GM18498 (cell line): ENCODE measurements at regions not wholly inside any gene's neighbourhood (a gene's known extent, or its start where the extent isn't known, plus 50 kb on each side); places are given as distances from the start of the nearest gene placed in this dataset.

Source experiments
- ATAC-seq: cut with Tn5 transposase; IDR thresholded peaks from one replicate; pipeline ENCODE4 v1.9.1; 2021; ENCODE audit warnings: mild to moderate bottlenecking, moderate library complexity; ENCODE audit not compliant: unreplicated experiment

DNA sequence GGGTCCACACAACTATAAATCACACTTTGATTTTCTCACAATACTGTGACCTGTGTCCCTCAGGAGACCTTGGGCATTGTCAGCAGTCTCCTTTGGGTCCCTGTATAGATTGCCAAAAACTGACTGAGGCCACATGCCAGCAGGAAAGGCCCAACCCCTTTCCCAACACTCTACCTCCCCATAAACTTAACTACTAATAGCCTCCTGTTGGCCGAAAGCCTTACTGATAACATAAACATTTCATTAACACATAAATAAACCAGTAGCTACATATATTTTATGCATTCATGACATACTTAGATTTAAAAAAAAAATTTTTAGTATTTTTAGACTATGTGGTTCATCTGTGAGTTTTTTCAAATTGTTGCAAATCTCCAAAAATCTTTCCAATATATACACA is 153.5 kb downstream of the ARL4C start:
- no peak for ATAC-seq

DNA sequence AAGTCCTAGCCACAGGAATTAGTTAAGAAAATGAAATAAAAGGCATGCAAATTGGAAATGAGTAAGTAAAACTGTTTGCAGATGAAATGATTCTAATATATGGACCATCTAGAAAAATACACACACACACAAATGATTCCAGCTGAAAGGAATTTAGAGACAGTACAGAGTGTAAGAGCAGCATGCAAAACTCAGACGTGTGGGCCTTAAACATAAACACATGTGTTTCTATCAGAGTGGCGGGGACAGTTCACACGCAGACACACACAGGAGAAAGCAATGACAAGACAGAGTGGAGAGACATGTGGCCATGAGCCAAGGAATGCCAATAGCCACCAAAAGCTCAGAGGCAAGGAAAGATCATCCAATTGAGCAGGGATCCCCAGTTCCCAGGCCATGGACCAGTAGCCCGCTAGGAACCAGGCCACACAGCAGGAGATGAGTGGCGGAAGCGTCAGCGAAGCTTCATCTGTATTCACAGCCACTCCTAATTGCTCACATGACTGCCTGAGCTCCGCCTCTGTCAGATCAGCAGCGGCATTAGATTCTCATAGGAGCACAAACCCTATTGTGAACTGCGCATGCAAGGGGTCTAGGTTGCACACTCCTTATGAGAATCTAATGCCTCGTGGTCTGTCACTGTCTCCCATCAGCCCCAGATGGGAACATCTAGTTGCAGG is 155.4 kb downstream of the ARL4C start:
- no peak for ATAC-seq

DNA sequence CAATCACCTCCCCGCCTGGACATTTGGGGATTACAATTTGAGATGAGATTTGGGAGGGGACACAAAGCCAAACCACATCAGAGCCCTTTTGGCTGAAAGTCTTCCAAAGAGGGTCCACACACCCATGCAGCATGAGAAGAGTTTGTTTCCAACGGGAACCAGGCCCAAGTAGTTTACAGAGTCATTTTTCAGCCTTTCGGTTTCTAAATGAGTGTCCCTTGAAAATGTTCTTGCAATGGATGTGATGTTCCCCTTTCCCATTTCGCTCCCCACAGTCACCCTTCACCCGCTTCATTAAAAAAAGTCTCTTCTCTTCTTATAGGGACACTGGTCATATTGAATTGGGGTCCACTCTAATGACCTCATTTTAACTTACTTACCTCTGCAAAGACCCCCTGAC is 157.4 kb downstream of the ARL4C start:
- ATAC-seq, result no peak

- no peak for ATAC-seq
Observed at GRCh38 chr2:234339011-234339410, 157.9 kb downstream of the ARL4C start.

DNA sequence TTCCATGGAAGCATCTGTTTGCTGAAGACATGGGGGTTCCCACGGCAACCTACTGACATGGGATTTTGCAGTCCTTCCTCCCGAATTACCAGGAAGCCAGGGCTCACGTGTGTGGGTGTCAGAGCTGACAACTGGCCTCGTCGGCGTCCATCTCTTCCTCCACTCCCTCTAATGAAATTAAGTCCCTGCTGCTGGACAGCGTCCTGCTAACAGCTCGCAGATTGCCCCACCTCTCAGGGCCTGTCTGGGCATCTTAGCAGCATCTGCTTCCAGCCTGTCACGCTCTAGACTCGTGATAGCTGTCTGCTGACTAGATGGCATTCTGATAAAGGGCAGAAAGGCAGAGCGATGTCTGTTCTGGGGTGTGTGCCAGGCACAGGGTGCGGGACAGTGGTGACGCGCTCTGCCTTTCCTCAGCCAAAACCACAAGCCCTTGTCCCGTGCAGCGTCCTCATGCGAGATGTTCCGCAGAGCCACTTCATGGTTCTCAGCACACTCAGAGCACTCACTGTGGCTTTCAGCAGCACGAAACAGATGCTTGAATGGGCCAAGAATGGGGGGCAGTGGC is 161.1 kb downstream of the ARL4C start:
- no peak for ATAC-seq

DNA sequence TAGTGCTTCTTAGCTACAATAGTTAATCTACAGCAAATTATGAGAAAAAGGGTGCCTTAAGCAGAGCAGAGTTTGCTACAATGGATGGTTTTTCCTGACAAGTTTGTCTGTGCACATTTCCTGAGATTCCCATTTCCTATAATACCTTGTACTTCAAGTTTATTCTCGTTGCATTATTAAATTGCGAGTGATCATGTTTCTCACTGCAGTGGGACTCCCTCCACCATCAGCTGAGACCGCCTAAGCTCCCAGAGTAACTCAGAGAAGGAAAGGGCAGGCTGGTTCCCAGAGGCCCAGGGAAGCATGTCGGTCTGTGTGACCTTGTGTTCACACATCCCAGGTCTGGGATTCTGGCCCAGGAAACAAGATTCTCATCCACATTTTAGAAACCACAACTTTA is 162.1 kb downstream of the ARL4C start:
- no peak for ATAC-seq

- ATAC-seq, result no peak
Observed at GRCh38 chr2:234334151-234334550, 162.7 kb downstream of the ARL4C start.

DNA sequence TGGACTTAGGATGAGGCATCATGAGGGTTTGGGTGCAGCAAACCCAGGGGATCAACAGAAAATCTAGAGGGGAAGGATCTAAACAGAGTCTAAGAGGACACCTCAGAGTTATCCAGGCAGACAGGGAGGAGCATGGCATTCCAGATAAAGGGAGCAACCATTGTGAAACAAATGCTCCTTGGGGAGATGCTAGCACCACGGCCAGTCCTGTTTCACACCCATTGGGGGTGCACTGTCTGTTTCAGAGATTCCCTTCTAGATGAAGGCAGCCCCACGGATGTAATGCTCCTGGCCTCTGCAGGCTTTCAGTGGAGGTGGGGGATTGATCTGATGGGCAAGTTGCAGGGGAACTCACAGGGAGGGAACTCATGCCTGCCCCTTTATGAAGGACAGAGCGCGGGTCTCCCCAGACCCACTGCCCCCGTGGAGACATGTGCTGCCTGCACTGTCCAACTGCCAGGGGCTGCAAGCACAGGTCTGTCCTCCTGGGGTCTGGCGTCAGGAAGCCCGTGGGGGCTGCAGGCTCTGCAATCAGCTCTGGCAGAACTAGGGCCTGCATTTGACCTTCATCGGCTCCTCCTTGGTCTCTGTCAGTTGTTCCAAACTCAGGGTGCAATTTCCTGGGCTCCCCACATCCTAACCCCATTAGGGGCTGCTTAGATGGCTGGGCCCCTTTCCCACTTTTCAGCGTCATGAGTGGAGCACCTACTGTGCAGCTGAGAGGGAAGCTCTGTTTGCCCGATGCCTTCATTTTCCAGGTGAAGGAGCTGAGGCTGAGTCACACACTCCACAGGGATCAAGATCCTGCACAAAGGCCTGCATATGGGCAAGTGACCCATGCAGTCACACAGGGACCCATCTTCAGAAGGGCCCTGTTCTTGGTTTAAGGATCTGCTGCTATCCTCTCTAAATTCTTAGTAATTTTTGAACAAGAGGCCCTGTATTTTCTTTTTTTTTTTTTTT is 163.4 kb downstream of the ARL4C start:
- no peak for ATAC-seq

- ATAC-seq, result no peak
Observed at GRCh38 chr2:234331966-234332365, 164.9 kb downstream of the ARL4C start.

DNA sequence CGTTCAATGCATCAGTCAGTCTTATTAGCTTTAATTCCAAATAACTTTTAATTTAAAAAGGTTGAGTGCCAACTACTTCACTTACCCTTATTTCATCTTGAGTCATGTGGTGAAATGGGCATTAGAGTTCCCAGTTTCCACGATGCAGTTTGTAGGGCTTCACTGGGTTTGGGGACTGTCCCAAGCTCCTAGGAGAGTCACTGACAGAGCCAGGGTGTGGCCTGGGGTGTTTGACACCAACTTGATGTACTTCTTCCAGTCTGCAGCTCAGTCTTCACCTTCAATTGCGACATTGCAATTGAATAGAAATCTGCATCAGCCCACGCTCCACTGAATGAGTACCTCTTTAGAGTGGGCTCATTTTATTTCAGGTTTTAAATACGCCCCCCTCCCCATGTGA is 165.3 kb downstream of the ARL4C start:
- ATAC-seq, result no peak

DNA sequence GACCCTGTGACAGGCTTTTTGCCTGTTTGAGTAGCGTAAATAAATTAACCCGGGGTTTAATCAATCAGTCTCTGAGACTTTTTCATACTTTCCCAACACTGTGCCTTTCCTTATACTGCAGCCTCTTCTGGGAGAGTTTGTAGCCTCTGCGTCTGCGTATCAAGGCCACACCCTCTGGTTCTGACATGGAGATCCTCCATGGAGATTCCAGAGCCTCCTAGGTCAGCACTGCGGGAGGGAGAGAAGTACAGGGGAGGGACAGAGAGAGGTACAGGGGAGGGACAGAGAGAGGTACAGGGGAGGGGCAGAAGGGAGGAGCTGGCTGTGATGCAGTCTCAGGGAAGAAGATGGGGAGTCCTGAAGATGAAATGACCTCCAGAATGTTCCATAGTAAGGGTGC is 166.0 kb downstream of the ARL4C start:
- ATAC-seq, result no peak

GRCh38 chr2:234329202-234329960 is 167.5 kb downstream of the ARL4C start:
- no peak for ATAC-seq

DNA sequence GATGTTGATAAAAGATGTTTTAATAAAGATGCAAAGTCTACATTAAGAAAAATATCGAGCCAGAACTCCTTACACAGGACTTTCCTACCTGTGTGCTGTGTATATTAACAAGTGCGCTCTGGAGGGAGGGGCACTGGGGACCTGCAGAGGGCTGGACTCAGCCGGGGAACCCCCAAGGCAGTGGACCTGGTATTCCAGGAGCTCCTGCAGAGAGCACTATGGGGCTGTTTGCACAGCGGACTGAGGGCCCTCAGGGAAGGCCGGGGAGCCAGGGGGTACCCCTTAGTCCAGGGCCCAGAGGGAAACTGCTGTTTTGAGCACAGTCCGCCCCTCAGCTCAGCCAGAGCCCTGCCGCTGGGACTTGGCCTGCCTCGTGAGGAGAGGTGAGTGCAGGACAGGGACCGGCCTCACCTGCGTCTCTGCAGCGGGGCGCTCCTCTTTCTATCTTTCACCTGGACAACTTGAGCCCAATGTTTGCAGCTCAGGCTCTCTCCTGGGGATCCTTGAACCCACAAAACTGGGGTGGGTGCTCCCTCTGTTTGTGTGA is 168.4 kb downstream of the ARL4C start:
- ATAC-seq, result no peak

DNA sequence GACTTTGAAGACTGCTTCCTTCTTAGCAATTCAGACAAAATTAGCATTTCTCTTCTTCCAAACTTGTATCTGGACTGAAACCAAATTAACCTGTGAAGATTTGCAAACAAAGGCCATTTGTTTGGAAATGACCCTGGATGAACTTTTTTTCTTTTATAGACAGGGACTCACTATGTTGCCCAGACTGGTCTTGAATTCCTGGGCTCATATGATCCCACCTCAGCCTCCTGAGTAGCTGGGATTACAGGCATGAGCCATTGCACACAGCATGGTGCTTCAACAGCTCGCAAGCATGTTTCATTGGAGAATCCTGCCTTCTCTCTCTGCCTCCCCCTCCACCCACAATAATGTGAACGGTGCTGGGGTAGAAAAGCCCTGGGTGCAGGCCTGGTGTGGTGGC is 170.2 kb downstream of the ARL4C start:
- ATAC-seq, result no peak

- no peak for ATAC-seq
Observed at GRCh38 chr2:234324116-234324515, 172.8 kb downstream of the ARL4C start.

- ATAC-seq, result no peak
Observed at GRCh38 chr2:234322766-234323465, 174.0 kb downstream of the ARL4C start.

GRCh38 chr2:234320066-234320465 is 176.8 kb downstream of the ARL4C start:
- no peak for ATAC-seq

- ATAC-seq, result no peak
Observed at GRCh38 chr2:234318361-234318760, 178.5 kb downstream of the ARL4C start.

GRCh38 chr2:234313558-234313957 is 183.3 kb downstream of the ARL4C start:
- ATAC-seq, result no peak

GRCh38 chr2:234310166-234310565 is 186.7 kb downstream of the ARL4C start:
- no peak for ATAC-seq
